ENCODE measurements at regions not wholly inside any gene's neighbourhood (a gene's known extent, or its start where the extent isn't known, plus 50 kb on each side); places are given as distances from the start of the nearest gene placed in this dataset.

- no peak for DNase-seq
These were observed 269.3 kb downstream of the BUD13 start for GRCh38 chr11:116503216-116504160.

GRCh38 chr11:116502641-116503061 is 270.1 kb downstream of the BUD13 start:
- no peak for DNase-seq

- no peak for DNase-seq
These were observed 271.1 kb downstream of the BUD13 start for GRCh38 chr11:116501728-116502127.

GRCh38 chr11:116500947-116501602 is 271.7 kb downstream of the BUD13 start:
- DNase-seq: no peak

- no peak for DNase-seq
These were observed 272.5 kb downstream of the BUD13 start for GRCh38 chr11:116500026-116500946.

GRCh38 chr11:116499396-116500003 is 273.3 kb downstream of the BUD13 start:
- no peak for DNase-seq

- DNase-seq: no peak
These were observed 274.6 kb downstream of the BUD13 start for GRCh38 chr11:116498161-116498560.

GRCh38 chr11:116492600-116492999 is 280.2 kb downstream of the BUD13 start:
- no peak for DNase-seq

- no peak for DNase-seq
These were observed 283.9 kb downstream of the BUD13 start for GRCh38 chr11:116488836-116489389.

- no peak for DNase-seq
These were observed 287.4 kb downstream of the BUD13 start for GRCh38 chr11:116485425-116485824.

GRCh38 chr11:116482716-116483115 is 290.1 kb downstream of the BUD13 start:
- DNase-seq: no peak

- no peak for DNase-seq
These were observed 291.6 kb downstream of the BUD13 start for GRCh38 chr11:116481126-116481675.

- no peak for DNase-seq
These were observed 293.8 kb downstream of the BUD13 start for GRCh38 chr11:116478669-116479668.

- no peak for DNase-seq
These were observed 294.6 kb downstream of the BUD13 start for GRCh38 chr11:116478205-116478604.

GRCh38 chr11:116473790-116474346 is 298.9 kb downstream of the BUD13 start:
- DNase-seq: no peak

GRCh38 chr11:116473206-116473769 is 299.5 kb downstream of the BUD13 start:
- no peak for DNase-seq

GRCh38 chr11:116472651-116473050 is 300.1 kb downstream of the BUD13 start:
- DNase-seq: no peak

- no peak for DNase-seq
These were observed 301.1 kb downstream of the BUD13 start for GRCh38 chr11:116471608-116472256.

GRCh38 chr11:116468699-116469098 is 304.1 kb downstream of the BUD13 start:
- no peak for DNase-seq

Measured in activated T-cell treated with anti-CD3 and anti-CD28 coated beads for 4 hours (primary cell).